Breast epithelium (tissue), 4 donors: ENCODE measurements at regions not wholly inside any gene's neighbourhood (a gene's known extent, or its start where the extent isn't known, plus 50 kb on each side); places are given as distances from the start of the nearest gene placed in this dataset.

Experiments
- DNase-seq, 2 donors: peaks; one replicate each; pipeline ENCODE4 v3.0.0-alpha.2; 2019; ENCODE audit warnings: low spot score in 2 of 2
- H3K27ac ChIP-seq, 2 donors: fragments of 200-600 bp; sonication (generic) in 1 of 2; one replicate each; pipeline ENCODE4 v1.5.1; 2016 to 2019; ENCODE audit warnings: mild to moderate bottlenecking in 1 of 2
- H3K27me3 ChIP-seq, 2 donors: fragments of 200-600 bp; sonication (generic) in 1 of 2; one replicate each; pipeline versions ENCODE4 v1.5.1 to v1.6.0; 2017 to 2019; ENCODE audit warnings: control low read depth in 1 of 2, mild to moderate bottlenecking in 1 of 2
- H3K36me3 ChIP-seq: fragments of 200-600 bp; one replicate; pipeline ENCODE4 v1.5.1; 2019
- H3K4me1 ChIP-seq, 2 donors: fragments of 200-600 bp; sonication (generic); one replicate each; pipeline ENCODE4 v1.5.1; 2016 to 2019; ENCODE audit warnings: control low read depth in 1 of 2
- H3K4me3 ChIP-seq, 3 donors: fragments of 200-600 bp; sonication (generic); 1 replicate in 2 of 3; 2 replicates in 1 of 3; pipeline ENCODE4 v1.5.1; 2016 to 2019; ENCODE audit warnings: mild to moderate bottlenecking in 3 of 3, moderate library complexity in 2 of 3
- H3K9me3 ChIP-seq, 2 donors: fragments of 200-600 bp; sonication (generic) in 1 of 2; one replicate each; pipeline ENCODE4 v1.5.1; 2016 to 2019; ENCODE audit warnings: control low read depth in 1 of 2
- CTCF ChIP-seq, 3 donors: fragments of 450-650 bp; IDR thresholded peaks; one replicate each; pipeline ENCODE4 v1.5.1; 2016 to 2017; ENCODE audit warnings: antibody characterized with exemption in 3 of 3, mild to moderate bottlenecking in 3 of 3, moderate library complexity in 3 of 3
- POLR2A ChIP-seq: fragments of 450-650 bp; IDR thresholded peaks from one replicate; pipeline ENCODE4 v1.6.1; 2016; ENCODE audit warnings: antibody characterized with exemption, mild to moderate bottlenecking, moderate library complexity
- POLR2AphosphoS5 ChIP-seq, 3 donors: sonication (generic); formaldehyde crosslinking; IDR thresholded peaks; one replicate each; pipeline ENCODE4 v1.6.1; 2017; ENCODE audit warnings: antibody characterized with exemption in 3 of 3
- intact Hi-C: fragments of 100-400 bp; cut with DNase I; formaldehyde crosslinking; loops from one replicate; pipeline ENCODE4 v1.15.1; 2023; ENCODE audit warnings: low total_unique reads

DNA sequence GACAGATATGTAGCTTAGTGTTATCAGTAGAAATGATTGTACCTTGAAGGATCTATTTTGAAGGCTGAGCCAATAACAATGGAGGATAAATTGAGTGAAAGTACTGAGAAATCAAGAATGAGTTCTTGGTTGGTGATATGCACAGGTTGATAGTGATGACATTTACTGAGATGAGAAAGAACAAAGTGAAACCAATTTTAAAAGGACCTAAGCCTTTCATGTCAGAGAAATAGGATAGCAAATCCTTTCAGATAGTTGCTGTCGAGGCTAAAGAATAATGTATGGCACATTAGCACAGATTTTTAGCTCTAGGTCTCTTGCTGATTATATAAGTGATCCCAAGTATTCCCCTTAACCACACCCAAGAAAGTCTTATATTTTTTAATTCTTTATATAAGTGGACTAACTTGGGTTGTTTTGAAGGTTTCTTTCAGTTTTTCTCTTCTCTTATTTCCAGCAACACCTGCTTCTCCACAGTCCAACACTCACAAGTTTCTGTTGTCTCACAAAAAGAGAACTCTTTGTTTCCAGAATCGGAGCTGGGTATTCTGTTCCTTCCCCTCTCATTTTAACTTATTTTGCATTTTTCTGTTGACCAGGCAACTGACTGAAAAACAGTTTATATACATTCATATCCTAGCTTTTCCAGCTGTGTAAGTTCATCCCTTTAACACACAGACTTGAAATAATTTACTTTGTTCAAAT is 286.9 kb upstream of the ATP10B start:
- intact Hi-C loops: no loop called here
- Histone ChIP-seq H3K4me3 (no peak overlapping the region), H3K27ac (no peak overlapping the region), H3K36me3 (no peaks in the 10 kb centered on the region), H3K4me1 (no peaks in the 10 kb centered on the region), H3K9me3 (peaks cover 0 to under 1% of the 10 kb centered on the region in 2 donors), H3K27me3 (no peaks in the 10 kb centered on the region)
- no peak for DNase-seq
- TF ChIP-seq CTCF (IDR thresholded peaks at IDR 0.05) (no peak), POLR2AphosphoS5 (IDR thresholded peaks at IDR 0.05) (no peak)

DNA sequence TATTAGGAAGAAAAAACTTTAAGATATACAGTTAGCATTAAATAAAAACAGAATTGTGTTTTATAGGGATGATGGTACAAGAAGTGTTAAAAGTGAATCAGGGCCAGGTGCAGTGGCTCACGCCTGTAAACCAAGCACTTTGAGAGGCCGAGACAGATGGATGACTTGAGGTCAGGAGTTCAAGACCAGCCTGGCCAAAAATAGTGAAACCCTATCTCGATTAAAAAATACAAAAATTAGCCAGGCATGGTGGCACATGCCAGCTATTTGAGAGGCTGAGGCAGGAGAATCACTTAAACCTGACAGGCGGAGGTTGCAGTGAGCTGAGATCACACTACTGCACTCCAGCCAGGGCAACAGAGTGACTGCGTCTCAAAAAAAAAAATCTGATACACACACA is 282.9 kb upstream of the ATP10B start:
- no peaks in the 10 kb centered on the region for H3K36me3 ChIP-seq
- no peaks in the 10 kb centered on the region for H3K27me3 ChIP-seq
- H3K27ac ChIP-seq: no peak overlapping the region
- intact Hi-C loops: no loop called here
- TF ChIP-seq CTCF (IDR thresholded peaks at IDR 0.05): no peak
- no peak for TF ChIP-seq POLR2A
- TF ChIP-seq POLR2AphosphoS5 (IDR thresholded peaks at IDR 0.05): no peak
- no peak overlapping the region for H3K4me3 ChIP-seq
- H3K4me1 ChIP-seq: no peaks in the 10 kb centered on the region
- H3K9me3 ChIP-seq: no peaks in the 10 kb centered on the region
- DNase-seq: no peak

- H3K4me3 ChIP-seq: no peak overlapping the region
- intact Hi-C loops: no loop called here
- TF ChIP-seq POLR2AphosphoS5 (IDR thresholded peaks at IDR 0.05) (no peak), CTCF (IDR thresholded peaks at IDR 0.05) (no peak)
- H3K27me3 ChIP-seq: no peaks in the 10 kb centered on the region
- no peak overlapping the region for H3K27ac ChIP-seq
- H3K36me3 ChIP-seq: no peaks in the 10 kb centered on the region
- no peaks in the 10 kb centered on the region for H3K4me1 ChIP-seq
- H3K9me3 ChIP-seq: peaks cover 0 to 4% of the 10 kb centered on the region in 2 donors
- DNase-seq: no peak
Measured at GRCh38 chr5:161134083-161134482, 282.1 kb upstream of the ATP10B start.

DNA sequence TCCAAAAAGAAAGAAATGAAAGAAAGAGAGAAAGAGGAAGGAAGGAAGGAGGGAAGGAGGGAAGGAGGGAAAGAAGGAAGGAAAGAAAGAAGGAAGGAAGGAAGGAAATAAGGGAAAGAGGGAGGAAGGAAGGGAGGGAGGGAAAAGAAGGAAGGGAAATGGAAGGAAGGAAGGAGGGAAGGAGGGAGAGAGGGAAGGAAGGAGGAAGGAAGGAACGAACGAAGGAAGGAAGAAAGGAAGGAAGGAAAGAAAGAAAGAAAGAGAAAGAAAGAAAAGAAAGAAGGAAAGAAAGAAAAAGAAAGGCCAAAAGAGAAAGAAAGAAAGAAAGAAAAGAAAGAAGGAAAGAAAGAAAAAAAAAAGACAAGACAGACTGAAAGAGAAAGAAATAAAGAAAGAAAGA is 263.9 kb upstream of the ATP10B start:
- DNase-seq: no peak
- Histone ChIP-seq H3K27ac (no peak overlapping the region), H3K4me3 (no peak overlapping the region), H3K9me3 (no peaks in the 10 kb centered on the region), H3K4me1 (no peaks in the 10 kb centered on the region), H3K36me3 (no peaks in the 10 kb centered on the region), H3K27me3 (no peaks in the 10 kb centered on the region)
- intact Hi-C loops: no loop called here
- TF ChIP-seq POLR2A: no peak
- no peak for TF ChIP-seq CTCF (IDR thresholded peaks at IDR 0.05)
- no peak for TF ChIP-seq POLR2AphosphoS5 (IDR thresholded peaks at IDR 0.05)

DNA sequence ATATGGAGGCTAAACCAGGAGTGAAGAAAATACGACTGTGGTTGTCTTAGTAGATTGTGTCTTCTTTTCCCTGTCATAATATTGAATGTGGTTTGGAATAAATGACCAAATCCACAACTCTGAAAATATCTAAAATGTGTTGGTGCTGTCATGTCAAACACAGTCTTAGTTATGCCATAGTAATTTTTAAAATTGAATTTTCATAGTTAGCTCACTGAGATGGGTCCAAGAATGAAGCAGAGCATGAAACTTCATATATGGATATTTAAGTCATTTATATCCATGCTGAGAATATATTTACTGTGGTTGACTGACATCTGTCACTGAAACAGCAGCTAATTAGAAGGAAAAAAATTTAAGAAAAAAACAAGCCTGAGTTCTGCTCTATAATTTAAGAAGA is 260.4 kb upstream of the ATP10B start:
- H3K4me3 ChIP-seq: no peak overlapping the region
- intact Hi-C loops: no loop called here
- H3K27me3 ChIP-seq: no peaks in the 10 kb centered on the region
- H3K27ac ChIP-seq: no peak overlapping the region
- no peaks in the 10 kb centered on the region for H3K9me3 ChIP-seq
- TF ChIP-seq POLR2AphosphoS5 (IDR thresholded peaks at IDR 0.05): no peak
- no peak for TF ChIP-seq POLR2A
- TF ChIP-seq CTCF (IDR thresholded peaks at IDR 0.05): no peak
- H3K4me1 ChIP-seq: no peaks in the 10 kb centered on the region
- H3K36me3 ChIP-seq: no peaks in the 10 kb centered on the region
- no peak for DNase-seq
